AG09309 (cell line): ENCODE measurements at regions not wholly inside any gene's neighbourhood (a gene's known extent, or its start where the extent isn't known, plus 50 kb on each side); places are given as distances from the start of the nearest gene placed in this dataset.

Experiments used
- DNase-seq: peaks from one replicate; pipeline ENCODE4 v3.0.0-alpha.2; 2010; ENCODE audit warnings: low read depth
- H3K4me3 ChIP-seq: 2 replicates; pipeline ENCODE4 v1.5.1; 2011; ENCODE audit warnings: mild to moderate bottlenecking, low read depth, low read length, moderate library complexity; ENCODE audit not compliant: control insufficient read depth
- TF ChIP-seq, protein P1 (sequence below): IDR thresholded peaks from 2 replicates; pipeline ENCODE4 v1.5.1; 2011; ENCODE audit warnings: mild to moderate bottlenecking, low read depth, low read length, inconsistent platforms; ENCODE audit not compliant: insufficient read depth, control insufficient read depth; ENCODE audit errors: missing control alignments

DNA sequence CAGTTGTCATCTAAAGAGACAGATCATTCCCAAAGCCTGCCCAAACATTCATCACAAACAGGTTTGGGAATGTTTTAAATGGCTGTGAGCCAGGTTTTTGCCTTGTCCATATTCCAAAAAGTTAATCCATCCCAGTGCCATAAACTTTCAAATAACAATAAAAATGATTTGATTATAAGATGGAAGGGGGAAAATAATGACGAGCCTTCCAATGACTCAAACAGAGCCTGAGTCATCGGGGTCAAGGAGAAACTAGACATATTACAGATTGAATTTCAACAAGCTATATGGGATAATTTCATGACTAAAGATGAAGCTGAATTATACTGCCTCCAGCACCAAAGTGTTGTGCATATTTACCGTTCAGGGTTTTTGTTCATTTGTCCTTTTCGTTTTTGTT, 195.8 kb upstream of the PKN2 start:
- H3K4me3 ChIP-seq, result no peak overlapping the region
- TF ChIP-seq, protein P1, sequence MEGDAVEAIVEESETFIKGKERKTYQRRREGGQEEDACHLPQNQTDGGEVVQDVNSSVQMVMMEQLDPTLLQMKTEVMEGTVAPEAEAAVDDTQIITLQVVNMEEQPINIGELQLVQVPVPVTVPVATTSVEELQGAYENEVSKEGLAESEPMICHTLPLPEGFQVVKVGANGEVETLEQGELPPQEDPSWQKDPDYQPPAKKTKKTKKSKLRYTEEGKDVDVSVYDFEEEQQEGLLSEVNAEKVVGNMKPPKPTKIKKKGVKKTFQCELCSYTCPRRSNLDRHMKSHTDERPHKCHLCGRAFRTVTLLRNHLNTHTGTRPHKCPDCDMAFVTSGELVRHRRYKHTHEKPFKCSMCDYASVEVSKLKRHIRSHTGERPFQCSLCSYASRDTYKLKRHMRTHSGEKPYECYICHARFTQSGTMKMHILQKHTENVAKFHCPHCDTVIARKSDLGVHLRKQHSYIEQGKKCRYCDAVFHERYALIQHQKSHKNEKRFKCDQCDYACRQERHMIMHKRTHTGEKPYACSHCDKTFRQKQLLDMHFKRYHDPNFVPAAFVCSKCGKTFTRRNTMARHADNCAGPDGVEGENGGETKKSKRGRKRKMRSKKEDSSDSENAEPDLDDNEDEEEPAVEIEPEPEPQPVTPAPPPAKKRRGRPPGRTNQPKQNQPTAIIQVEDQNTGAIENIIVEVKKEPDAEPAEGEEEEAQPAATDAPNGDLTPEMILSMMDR, result no peak
- no peak for DNase-seq

DNA sequence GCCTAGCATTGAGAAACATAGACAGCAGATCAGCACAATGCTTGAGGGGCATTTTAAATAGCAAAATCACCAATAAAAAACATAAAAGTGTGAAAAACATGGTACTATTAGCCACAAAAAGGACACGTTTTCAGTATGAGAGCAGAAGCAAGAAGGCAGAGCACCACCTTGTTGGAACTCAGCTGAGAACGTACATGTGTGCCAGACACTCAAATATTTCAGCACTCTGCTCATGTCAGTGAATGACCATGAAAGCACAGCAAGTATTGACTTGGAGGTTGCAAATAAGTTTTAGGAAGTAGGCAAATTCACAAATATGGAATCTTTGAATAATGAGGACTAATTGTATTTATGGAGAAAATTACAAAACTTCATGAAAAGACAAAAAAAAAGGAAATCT, 193.4 kb upstream of the PKN2 start:
- H3K4me3 ChIP-seq, result no peak overlapping the region
- TF ChIP-seq, protein P1, result no peak
- DNase-seq, result no peak

DNA sequence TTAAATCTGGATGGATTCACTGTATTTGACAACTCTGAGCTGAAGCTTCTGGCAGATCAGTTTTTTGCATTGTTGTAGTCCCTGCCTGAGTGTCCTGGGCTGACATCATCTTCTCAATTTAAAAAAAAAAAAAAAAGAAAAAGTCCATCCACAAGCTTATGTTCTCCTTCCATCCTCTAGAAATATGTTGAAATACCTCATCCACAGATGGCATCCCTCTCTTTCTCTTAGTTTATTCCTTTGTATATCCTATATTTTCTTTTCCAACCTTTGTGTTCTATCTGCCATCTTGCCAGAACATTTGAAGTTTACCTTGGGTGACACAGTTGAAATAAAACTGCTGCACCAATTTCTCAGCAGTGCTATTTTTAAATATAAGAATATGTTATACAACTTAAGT, 184.4 kb upstream of the PKN2 start:
- H3K4me3 ChIP-seq, result no peak overlapping the region
- TF ChIP-seq, protein P1, result no peak
- DNase-seq, result no peak

DNA sequence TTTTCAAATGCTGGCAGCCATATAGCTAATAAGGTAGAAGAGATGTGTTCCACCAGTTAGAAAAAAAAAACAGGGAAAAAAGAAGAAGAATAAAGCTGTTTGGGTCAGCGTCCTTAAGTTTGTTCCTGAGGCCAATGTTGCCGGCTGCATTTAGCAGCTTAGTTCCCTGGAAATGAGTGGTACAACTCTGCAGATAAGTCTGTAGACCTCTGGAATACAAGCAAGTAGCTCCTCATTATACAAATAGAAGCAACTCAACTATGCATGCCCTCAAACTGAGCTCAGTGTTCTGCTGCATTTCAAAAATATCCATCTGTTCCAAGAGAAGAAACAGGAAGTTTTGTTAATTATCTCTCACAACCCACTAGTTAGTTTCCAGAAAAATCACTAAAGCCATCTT, 181.2 kb upstream of the PKN2 start:
- DNase-seq, result no peak
- TF ChIP-seq, protein P1, result no peak

DNA sequence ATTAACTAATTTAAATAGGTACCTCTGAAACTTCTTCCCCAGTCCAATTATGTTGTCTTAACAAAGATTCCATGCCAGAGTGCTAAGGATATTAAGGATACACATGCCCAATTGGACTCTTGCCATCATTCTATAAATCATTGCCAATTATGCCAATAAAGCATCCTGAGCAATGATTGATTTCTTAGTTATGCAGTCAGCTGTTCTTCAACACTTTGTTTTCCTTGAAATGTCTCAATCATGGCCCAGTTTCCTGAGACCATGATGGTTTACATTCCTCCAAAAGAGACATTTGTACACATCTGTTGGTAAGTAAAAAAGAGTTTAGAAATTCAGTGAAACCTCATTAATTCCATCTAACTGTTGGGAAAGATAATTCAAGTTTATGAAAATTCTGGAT, 180.4 kb upstream of the PKN2 start:
- no peak for DNase-seq
- TF ChIP-seq, protein P1, result no peak
- no peak overlapping the region for H3K4me3 ChIP-seq

More for the DNA sequence above, 181.2 kb upstream of the PKN2 start:
- H3K4me3 ChIP-seq, result no peak overlapping the region

DNA sequence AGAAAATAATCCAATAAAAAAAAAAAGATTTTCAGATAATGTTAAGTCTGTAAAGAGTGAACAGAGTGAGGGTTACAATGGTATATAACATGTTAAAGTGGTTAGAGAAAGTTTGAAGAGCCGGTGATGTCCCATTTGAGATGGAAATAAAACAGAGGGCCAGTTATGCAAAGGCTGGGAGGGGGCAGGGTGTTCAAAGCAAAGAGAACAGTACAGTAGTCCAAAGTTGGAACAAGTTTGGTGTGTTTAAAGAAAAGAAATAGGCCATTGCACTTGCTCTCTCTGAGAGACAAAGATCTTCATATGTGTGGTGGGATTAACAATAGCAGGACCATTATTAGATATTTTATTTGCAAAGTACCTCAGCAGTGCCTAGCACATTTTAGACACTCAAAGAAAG, 179.5 kb upstream of the PKN2 start:
- DNase-seq, result no peak
- H3K4me3 ChIP-seq, result no peak overlapping the region
- TF ChIP-seq, protein P1, result no peak

DNA sequence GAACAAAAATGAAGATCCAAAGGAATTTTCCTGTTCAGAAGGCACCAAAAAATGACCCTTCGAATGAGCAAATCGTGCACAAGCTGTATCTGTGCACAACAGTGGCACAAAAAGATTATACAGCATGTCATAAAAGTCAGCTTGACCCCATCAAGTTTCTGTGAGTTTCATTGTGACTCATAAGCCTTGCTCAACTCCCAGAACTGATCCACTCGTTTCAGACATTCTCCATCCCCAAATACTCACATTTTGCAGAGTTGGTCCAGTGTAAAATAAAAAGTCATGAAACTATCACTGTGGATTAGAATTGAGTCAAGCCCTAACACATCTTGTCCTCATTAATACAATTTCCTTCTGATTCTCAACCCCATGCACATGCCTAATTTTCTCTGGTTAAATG, 174.7 kb upstream of the PKN2 start:
- H3K4me3 ChIP-seq, result no peak overlapping the region
- TF ChIP-seq, protein P1, result no peak
- no peak for DNase-seq
